NCI-H2196 treated with DMSO at 0.1 percent for 48 hours (cell line): ENCODE measurements at regions not wholly inside any gene's neighbourhood (a gene's known extent, or its start where the extent isn't known, plus 50 kb on each side); places are given as distances from the start of the nearest gene placed in this dataset.

ENCODE experiments used
- DNase-seq: peaks from one replicate; lab custom pipeline; 2025; ENCODE audit not compliant: unreplicated experiment; lab: John Stamatoyannopoulos, UW

- DNase-seq = no peak
Measured at GRCh38 chr11:112511271-112511670, 250.6 kb upstream of the PLET1 start.

GRCh38 chr11:112511911-112512310 is 251.3 kb upstream of the PLET1 start:
- DNase-seq = no peak

- no peak for DNase-seq
Measured at GRCh38 chr11:112513417-112513816, 252.8 kb upstream of the PLET1 start.

GRCh38 chr11:112514011-112514740 is 253.5 kb upstream of the PLET1 start:
- no peak for DNase-seq

GRCh38 chr11:112516261-112516660 is 255.6 kb upstream of the PLET1 start:
- no peak for DNase-seq

- DNase-seq = no peak
Measured at GRCh38 chr11:112516755-112517154, 256.1 kb upstream of the PLET1 start.

GRCh38 chr11:112518371-112518770 is 257.7 kb upstream of the PLET1 start:
- no peak for DNase-seq

- no peak for DNase-seq
Measured at GRCh38 chr11:112519751-112520150, 259.1 kb upstream of the PLET1 start.

GRCh38 chr11:112520354-112520753 is 259.7 kb upstream of the PLET1 start:
- DNase-seq = no peak

- no peak for DNase-seq
Measured at GRCh38 chr11:112522536-112522935, 261.9 kb upstream of the PLET1 start.

- no peak for DNase-seq
Measured at GRCh38 chr11:112523031-112523430, 262.4 kb upstream of the PLET1 start.

- no peak for DNase-seq
Measured at GRCh38 chr11:112523477-112523876, 262.8 kb upstream of the PLET1 start.

- DNase-seq = no peak
Measured at GRCh38 chr11:112523951-112524350, 263.3 kb upstream of the PLET1 start.

- DNase-seq = no peak
Measured at GRCh38 chr11:112524798-112525197, 264.1 kb upstream of the PLET1 start.

- no peak for DNase-seq
Measured at GRCh38 chr11:112525270-112525669, 264.6 kb upstream of the PLET1 start.

GRCh38 chr11:112525844-112526590 is 265.4 kb upstream of the PLET1 start:
- no peak for DNase-seq

GRCh38 chr11:112526699-112527416 is 266.2 kb upstream of the PLET1 start:
- no peak for DNase-seq

GRCh38 chr11:112529071-112529470 is 268.4 kb upstream of the PLET1 start:
- no peak for DNase-seq

GRCh38 chr11:112532506-112532905 is 271.8 kb upstream of the PLET1 start:
- DNase-seq = no peak

- no peak for DNase-seq
Measured at GRCh38 chr11:112533682-112534081, 273.0 kb upstream of the PLET1 start.

GRCh38 chr11:112534208-112534607 is 273.5 kb upstream of the PLET1 start:
- no peak for DNase-seq

- DNase-seq = no peak
Measured at GRCh38 chr11:112537026-112537425, 276.4 kb upstream of the PLET1 start.
